Urothelium cell line (cell line): ENCODE measurements at regions not wholly inside any gene's neighbourhood (a gene's known extent, or its start where the extent isn't known, plus 50 kb on each side); places are given as distances from the start of the nearest gene placed in this dataset.

Experiments used
- DNase-seq: peaks from one replicate; pipeline ENCODE4 v3.0.0; 2011; ENCODE audit warnings: low spot score, mixed read lengths
- FAIRE-seq: peaks from 2 replicates; lab custom pipeline; 2011; peaks lifted over from hg19 to GRCh38; lab: Jason Lieb, UNC

DNA sequence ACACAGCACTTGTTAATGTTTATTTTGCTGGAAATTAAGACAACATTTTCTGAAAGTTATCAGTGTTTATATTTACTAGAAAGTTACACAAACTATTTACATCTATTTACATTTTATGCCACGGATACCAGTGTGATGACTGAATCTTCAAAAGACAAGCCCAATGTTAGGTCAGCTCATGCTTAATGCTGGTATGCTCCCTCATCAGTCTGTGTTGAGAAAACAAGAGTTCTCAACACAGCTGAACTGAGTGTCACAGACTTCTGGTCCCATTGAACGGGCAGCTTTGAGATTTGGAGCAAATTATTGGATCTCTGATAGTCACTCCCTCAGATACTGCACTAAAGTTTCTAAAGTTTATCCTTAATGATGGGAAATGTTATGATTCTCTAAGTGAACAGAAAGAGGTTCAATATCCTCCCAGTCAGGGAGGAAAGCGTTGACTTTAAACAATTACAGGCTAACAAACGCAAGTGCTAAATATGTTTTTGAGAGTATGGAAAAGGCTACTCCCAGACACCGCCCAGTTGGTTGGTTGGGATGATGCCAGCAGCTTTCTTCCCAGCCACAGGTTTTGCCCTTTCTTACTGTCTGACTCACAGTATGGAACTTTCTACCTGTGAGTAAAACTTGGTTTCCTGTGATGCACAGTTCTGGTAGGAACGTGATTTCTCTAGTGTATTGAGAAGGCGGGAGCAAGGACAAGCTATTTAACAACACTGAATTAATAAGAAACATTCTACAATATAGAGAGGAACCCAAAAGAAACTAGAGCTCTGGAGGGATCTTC lies 1293.6 kb upstream of the TENM3 start:
- FAIRE-seq: no peak
- DNase-seq: peak; percentile 23

DNA sequence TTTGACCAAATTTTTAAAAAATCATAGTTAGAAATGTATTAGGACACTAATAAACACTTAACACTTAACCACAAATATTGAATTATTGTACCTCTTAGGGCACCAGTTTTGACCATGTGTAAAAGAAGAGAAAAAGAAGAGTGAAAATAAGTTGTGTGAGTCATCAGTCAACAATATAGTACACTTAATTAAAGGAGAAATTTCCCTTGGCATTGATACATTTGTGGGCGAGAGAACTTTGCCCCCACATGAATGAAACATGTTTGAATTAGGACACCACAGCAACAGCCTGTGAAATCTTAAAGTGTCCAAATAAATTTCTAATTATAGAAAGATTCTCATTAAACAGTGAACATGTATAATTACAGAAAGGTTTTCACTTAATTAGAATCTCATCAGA lies 1292.8 kb upstream of the TENM3 start:
- FAIRE-seq: no peak
- no peak for DNase-seq

DNA sequence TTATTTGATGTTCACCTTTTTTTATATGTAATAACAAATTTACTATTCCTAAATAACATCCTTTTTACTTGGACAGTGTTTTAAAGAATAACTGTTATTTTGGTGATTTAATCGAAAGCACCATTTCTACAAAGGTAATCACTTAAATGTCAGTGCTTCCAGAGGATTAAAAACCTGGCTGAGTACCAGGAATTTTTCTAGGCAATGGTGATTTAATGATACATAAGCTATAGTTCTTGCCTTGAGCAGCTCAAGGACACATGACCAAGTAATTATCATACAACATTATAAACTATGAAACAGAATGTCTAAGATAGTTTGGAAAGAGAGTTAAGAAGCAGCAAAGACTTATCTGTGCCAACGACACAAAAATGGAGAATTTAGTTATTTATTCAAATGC lies 1291.9 kb upstream of the TENM3 start:
- no peak for DNase-seq

DNA sequence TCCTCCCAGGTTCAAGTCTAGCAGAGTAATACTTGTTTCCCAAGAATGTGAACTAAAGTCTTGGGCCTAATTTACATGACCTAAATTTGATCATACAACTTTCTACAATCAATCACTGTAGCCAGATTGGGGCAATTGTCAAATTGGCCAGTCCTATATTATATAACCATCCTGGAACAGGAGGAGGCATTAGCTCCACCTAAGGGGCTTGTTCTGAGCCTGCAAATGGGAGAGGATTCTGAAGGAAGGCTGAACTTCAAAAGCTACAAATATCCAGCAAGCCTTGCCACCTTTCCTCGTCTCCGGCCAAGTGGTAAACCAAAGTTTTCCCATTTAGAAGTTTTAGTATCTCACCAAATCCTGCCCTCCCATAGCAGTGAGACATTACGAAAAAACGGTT lies 1289.6 kb upstream of the TENM3 start:
- DNase-seq (no peak), FAIRE-seq (no peak)

More for the DNA sequence above, 1291.9 kb upstream of the TENM3 start:
- no peak for FAIRE-seq

DNA sequence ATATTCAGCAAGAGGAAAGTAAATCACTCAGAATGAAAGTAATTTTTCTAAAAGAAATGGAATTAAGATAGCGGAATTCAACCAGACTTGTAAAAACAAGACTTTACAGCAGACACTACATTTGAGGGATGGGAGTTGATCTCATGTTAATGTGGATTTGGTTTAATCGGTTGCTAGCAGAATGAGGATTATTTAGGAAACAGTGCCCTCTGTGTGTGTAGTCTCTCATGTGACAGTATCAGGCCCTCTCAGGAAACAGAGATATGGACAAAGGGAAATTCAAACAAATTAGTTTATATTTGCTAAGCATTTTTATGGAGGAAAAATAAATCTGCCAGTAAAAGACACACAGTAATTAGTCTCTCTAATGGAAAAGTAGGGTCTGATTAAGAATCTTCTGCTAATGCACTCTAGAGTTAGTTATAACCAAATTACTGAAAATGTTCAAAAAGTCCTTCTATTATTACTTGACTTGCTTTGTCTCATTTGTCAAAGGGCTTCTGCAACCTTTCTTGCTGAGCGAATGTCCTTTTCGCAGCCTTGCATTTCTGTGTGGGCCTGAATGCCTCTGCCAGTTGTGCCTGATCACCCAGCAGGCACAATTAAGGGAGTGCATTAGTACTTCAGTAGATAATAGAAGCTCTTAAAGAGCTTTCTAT lies 1282.3 kb upstream of the TENM3 start:
- no peak for DNase-seq
- no peak for FAIRE-seq

DNA sequence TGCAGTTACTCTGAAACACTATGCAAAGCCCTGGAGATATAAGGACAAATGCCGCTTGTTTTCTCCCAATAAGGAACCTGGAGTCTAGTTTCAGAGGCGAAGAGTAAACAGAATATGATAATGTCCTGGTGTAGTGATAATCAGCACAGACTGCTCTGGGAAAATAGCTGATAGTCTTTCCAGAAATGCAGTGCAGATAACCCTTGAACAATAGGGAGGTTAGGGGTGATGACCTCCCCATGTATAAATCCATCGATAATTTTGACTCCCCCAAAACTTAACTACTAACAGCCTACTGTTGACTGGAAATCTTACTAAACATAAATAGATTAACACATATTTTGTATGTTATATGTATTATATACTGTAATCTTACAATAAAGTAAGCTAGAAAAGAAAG lies 1280.9 kb upstream of the TENM3 start:
- no peak for FAIRE-seq

DNA sequence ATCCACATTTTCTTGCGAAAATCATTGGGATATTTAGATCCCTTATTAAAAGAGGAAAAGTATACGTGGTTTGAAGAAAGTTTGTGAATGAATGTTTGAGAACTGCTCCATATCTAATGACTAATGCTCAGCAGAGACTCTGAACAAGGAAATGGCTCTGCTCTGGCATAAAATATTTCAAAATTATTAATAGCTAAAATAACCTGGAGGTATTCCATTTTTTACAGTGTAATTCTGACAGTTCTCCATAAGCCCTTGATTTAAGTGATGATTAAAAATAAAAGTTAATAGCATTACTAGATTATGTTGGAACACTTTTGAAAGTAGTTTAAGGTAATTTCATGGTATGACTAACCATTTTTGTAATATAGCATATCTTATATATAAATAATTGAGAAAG lies 1276.9 kb upstream of the TENM3 start:
- no peak for FAIRE-seq
- DNase-seq: no peak

More for the DNA sequence above, 1280.9 kb upstream of the TENM3 start:
- DNase-seq: no peak

DNA sequence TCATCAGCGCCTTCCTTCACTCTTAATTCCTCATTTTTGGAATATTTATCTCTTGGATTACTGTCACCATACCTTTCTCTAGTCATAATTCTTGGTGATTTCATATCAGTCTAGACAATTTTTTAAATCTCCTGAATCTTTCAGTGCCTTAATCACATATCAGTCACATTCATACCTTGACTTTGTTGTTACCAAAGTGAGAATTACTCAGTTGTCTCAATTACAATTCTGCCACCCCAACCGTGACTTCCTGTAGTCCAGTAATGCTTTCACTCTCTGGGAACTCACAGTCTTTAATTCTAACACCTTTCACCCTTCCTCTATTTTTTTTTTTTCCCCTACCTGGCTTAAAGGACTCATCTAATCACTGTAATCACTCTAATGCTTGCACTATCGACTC lies 1275.3 kb upstream of the TENM3 start:
- FAIRE-seq (no peak), DNase-seq (no peak)

DNA sequence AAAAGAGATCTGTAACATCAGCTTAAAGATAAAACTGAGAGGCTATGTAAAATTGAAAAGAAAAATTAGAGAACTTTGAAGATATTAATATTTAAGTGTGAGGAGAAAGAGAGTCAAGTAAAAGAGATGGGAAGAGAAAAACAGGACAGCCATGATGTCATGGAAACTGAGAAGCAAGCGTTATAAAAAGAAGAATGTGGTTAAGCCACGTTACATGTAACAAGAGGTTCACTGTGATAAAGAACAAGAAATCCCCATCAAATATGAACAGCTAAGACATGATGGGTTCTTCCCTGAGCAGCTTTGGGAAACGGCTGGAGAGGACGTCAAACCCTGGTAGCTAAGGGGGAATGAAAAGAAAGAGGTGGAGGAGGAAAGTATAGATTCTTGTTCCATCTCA lies 1269.3 kb upstream of the TENM3 start:
- FAIRE-seq (no peak), DNase-seq (no peak)

DNA sequence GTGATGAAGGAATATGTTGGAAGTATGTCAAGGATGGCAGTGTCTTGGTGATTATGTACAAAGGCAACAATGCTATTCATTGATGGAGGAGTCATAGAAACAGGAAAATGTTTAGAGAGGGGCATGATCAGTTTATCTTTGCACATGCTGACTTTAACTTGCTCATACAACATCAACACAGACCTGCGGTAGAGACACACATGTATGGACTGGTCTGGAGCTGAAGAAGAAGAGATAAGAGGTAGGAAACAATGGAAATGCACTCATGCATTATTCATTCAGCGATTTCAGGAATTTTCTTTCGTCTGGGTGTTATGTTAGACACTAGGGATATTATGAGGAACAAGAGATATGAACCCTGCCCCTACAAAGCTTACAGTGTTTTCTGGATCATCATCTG lies 1252.3 kb upstream of the TENM3 start:
- no peak for FAIRE-seq

DNA sequence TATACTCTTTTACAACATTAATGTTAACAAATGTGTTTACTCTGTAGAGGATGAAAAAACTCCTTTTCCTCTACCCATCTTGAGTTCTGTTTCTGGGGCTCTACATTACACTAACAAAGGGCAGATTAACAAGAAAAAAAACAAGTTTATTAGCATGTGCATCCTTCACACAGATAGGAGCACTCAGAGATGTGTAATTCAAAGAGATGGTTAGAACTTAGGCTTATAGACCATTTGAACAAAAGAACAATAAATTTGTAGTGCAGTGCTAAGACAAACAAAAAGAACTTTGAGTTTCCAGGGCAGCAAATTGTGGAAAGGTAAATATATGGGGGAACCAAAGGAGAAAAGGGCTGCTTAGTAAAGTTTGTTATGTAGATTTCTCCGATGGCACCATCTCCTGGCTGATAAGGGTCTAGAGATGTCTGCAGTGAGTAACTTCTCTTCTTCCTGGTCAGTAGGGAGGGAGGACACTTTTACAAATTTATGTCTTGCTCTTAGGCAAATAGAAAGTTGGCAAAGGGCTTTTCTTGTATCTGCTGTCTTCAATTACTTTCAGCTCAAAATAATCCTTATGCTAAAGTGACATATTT lies 1249.9 kb upstream of the TENM3 start:
- no peak for DNase-seq
- FAIRE-seq: no peak

More for the DNA sequence above, 1252.3 kb upstream of the TENM3 start:
- no peak for DNase-seq

DNA sequence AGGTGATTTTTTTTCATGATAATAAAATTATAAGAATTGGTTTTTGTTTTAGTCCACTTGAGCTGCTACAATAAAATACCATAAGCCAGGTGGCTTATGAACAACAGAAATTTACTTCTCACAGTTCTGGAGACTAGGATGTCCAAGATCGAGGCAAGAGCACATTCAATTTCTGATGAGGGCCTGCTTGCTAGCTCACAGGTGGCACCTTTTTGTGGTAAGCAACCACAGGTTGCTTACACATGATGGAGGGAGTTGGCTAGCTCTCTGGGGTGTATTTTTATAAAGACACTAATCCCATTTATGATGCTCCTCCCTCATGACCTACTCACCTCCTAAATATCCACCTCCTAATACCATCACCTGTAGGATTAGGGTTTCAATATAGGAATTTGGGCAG lies 1248.5 kb upstream of the TENM3 start:
- FAIRE-seq (no peak), DNase-seq (no peak)

DNA sequence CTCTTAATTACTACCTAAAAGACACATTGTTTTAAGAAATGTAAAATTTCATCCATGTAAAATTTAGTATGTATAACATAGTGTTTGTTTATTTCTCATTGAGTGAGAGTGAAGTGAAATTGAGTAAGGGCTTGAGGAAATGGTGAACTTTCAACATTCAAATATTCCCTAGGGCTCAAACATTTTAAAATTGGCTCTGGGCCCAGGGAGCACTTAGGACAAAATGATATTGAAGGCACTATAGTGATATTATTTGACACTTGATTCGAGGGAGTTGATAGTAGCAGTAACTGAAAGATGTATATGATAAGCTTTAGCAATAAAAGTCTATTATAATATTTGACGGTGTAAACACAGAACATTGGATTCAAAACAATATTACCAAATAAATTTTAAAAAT lies 1244.0 kb upstream of the TENM3 start:
- DNase-seq: no peak
- FAIRE-seq: no peak

DNA sequence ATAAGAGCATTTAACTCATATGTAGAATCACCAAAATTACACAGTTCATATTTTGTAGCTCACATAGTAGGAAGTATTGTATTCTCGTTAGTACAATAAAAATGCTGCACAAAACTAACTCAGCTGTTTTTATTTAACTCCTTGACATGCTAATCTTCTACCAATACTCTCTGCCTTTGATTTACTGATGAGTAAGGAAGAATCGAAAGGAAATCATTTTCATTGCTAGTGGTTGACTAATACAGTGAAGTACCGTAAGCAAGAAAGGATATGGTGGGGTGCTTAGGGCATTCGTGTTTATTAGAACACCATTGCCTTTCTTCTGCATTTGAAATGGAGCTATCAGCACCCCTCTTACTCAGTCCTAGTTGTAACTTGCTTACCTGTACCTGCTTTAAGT lies 1239.1 kb upstream of the TENM3 start:
- FAIRE-seq: no peak

DNA sequence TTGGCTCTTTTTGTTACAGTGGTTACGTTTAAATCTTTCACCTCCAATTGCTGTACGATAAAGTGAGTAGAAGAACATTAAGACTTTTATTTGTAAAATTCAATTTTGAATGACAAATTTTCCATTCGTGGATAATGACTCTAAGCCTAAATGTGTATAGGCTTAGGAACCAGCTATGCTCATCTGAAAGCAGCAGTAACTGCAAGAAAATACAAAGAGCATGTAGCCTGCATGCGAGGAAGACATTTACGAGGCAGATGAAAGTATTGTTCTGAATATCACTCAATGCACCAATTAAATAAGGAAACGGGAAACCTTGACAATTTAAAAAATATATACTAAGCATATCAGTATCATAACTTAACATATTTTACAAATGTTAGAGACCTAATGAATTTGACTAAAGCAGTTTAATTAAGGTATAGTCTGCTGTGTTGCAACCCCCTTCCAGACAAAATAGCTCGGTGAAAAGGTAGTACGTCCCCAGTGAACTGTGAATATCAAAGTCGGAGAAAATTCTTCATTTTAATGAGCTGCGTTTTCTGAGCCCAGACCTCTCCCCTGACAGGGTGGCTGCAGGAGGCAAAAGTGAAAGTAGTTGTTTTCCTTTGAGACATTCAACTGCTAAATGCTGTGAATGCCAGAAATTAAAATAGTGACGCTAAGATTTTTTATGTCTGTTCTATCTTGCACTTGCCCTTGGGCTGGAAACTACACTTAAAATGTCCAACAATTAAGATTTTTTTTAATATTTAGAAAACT lies 1236.5 kb upstream of the TENM3 start:
- FAIRE-seq: no peak
- DNase-seq: no peak

More for the DNA sequence above, 1239.1 kb upstream of the TENM3 start:
- no peak for DNase-seq

DNA sequence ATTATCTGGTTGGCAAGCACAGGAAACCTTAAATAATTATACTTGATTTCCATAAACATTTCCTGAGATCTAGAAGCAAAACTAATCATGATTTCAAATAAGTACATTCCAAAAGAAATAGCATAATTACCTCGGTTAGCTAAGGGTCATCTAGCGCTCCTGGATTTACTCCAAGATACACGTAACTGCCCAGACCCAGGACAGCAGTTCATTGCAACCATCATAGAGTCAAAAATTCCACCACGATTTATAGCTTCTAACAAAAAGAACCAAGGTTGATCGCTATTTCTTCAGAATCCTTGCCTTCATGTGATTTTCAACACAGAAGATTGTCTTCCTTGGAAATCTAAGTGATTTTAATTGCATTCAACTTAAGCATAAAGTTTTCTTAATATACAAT lies 1235.5 kb upstream of the TENM3 start:
- DNase-seq: no peak
- no peak for FAIRE-seq

DNA sequence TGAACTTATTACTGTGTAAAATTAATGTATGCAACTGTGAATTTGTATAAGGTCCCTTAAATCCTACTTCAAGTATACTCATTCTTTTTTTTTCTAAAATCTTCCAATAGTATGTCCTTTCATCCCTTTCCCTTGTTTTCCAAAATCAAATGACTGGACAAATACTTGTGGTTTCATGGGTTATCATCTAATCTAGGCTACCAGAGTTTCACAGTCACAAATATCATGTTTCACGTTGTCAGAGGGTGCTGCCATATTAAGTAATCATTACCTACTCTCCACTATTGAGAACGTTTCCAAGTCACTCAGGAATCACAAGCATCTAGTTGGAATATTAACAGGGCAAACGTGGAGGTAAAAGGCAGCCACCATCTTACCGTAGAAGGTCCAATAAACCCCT lies 1235.0 kb upstream of the TENM3 start:
- DNase-seq (peak; percentile 20), FAIRE-seq (no peak)

DNA sequence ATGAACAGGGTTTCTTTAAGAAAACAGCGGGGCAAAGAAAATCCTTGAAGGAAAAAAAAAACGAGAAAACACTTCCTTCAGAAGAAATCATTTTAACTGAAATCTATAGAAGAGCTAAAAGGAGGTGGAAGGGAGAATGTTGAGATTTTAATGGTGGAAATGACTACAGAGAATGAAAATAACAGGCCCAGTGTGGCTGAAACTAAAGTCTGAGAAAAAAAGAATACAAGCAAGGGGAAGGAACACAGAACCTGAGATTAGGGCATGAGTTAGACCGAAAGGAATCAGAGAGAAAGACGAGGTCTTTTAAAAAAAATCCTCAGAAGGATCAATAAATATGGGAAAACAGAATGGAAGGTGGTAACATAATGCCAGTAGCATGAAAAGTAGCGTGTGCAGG lies 1230.0 kb upstream of the TENM3 start:
- FAIRE-seq (no peak), DNase-seq (no peak)

DNA sequence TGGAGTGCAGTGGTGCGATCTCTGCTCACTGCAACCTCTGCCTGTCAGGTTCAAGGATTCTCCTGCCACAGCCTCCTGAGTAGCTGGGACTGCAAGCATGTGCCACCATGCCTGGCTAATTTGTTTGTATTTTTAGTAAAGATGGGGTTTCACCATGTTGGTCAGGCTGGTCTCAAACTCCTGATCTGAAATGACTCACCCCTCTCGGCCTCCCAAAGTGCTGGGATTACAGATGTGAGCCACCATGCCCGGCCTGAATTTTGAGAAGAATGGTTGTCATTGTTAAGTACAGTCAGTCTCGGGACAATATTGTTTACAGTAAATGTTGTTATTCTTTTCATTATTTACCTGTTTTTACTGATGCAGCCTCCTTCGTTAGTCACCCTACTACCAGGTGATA lies 1226.2 kb upstream of the TENM3 start:
- FAIRE-seq (no peak), DNase-seq (no peak)

DNA sequence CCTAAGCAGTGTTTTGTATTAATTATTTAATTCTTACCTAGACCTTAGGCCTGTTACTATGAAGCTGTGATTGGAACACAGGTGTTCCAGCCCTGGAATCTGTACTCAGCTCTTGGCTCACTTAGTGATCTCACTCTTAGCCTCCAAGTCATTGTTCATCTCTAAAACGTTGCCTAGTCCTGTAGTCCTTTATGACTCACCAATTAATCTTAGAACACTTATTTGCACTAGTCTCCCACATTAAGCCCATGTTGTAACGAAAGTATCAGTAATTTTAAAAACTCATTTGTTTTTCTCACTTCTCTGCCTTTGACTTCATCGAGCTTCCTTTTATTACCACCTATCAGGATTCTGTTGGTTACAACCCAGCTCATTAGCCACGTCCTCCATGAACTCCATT lies 1224.7 kb upstream of the TENM3 start:
- DNase-seq (no peak), FAIRE-seq (no peak)

DNA sequence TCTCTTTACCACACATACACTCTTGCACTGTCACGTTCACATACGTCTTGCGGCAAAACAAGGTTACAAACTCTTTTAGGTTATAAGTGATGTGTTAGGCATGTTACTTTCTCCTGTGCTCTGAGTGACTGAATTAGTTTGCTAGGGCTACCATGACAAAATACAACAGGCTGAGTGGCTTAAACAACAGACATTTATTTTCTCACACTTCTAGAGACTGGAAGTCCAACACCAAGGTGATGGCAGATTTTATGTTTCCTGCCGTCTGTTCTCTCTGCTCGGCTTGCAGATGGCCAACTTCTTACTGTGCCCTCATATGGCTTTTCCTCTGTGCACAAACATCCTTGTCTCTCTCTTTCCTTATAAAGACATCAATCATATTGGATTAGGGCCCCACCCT lies 1224.3 kb upstream of the TENM3 start:
- DNase-seq (no peak), FAIRE-seq (no peak)
